HCT116 (cell line): ENCODE measurements at regions not wholly inside any gene's neighbourhood (a gene's known extent, or its start where the extent isn't known, plus 50 kb on each side); places are given as distances from the start of the nearest gene placed in this dataset.

ENCODE experiments used
- ATAC-seq: fragments of 200-7000 bp; cut with Tn5 transposase; 2 replicates; pipeline ENCODE4 v1.9.1; 2020; ENCODE audit warnings: mild to moderate bottlenecking, moderate library complexity
- BruUV-seq: library from RNA; stranded (reverse); fragments of 400-500 nt; replicated peaks from 2 replicates; lab custom pipeline; 2021; lab: Mats Ljungman, UMichigan
- CTCF ChIA-PET: fragments of 300-600 bp; sonication (Branson Sonifier 250); formaldehyde crosslinking; loops from one replicate; lab custom pipeline; 2021; ENCODE audit warnings: antibody characterized with exemption; lab: Charles Lee
- POLR2A ChIA-PET: fragments of 300-600, 350-600 bp; sonication (Branson Sonifier 250); formaldehyde crosslinking; loops from one replicate; lab custom pipeline; 2021; ENCODE audit warnings: antibody characterized with exemption; lab: Charles Lee
- RAD21 ChIA-PET, 2 experiments: fragments of 300-600 bp; sonication (Branson Sonifier 250); formaldehyde crosslinking; loops; one replicate each; lab custom pipeline; 2023; ENCODE audit warnings: low total read pairs in 2 of 2; ENCODE audit not compliant: uncharacterized antibody in 2 of 2, unreplicated experiment in 2 of 2, low non-redundant PET in 1 of 2; lab: Charles Lee
- DNase-seq: peaks from one replicate; pipeline ENCODE4 v3.0.0-alpha.2; 2010; ENCODE audit warnings: low read depth, low spot score
- H2AFZ ChIP-seq: fragments of 200-600 bp; shearing (Covaris generic), sonication (generic); 2 replicates; pipeline ENCODE4 v1.6.1; 2017; ENCODE audit warnings: low read depth, mixed run types, mixed read lengths, antibody characterized with exemption, low read length; ENCODE audit not compliant: poor library complexity, severe bottlenecking
- H3K27ac ChIP-seq: 2 replicates; pipeline ENCODE4 v1.5.1; 2012; ENCODE audit warnings: low read depth, low read length
- H3K27me3 ChIP-seq: fragments of 200-600 bp; sonication (generic); 2 replicates; pipeline ENCODE4 v1.6.1; 2016; ENCODE audit warnings: mixed run types, low read length, mixed read lengths; ENCODE audit not compliant: insufficient read depth
- H3K36me3 ChIP-seq, 2 experiments: fragments of 200-500 bp in 1 of 2; fragments of 200-600 bp in 1 of 2; sonication (Bioruptor generic) in 1 of 2; sonication (generic) in 1 of 2; 2 replicates each; pipeline versions ENCODE4 v1.5.1 to v1.6.1; 2014 to 2016; ENCODE audit warnings: low read length in 2 of 2, inconsistent platforms in 1 of 2, mixed read lengths in 1 of 2, mixed run types in 1 of 2; ENCODE audit not compliant: insufficient read depth in 2 of 2, control insufficient read depth in 1 of 2
- H3K4me1 ChIP-seq, 2 experiments: fragments of 200-600 bp in 1 of 2; sonication (generic) in 1 of 2; 2 replicates each; pipeline versions ENCODE4 v1.5.1 to v1.6.1; 2012 to 2017; ENCODE audit warnings: low read length in 2 of 2, inconsistent platforms in 1 of 2, mild to moderate bottlenecking in 1 of 2, mixed read lengths in 1 of 2, mixed run types in 1 of 2, moderate library complexity in 1 of 2; ENCODE audit not compliant: insufficient read depth in 2 of 2, control insufficient read depth in 1 of 2
- H3K4me2 ChIP-seq: fragments of 200-600 bp; sonication (generic); 2 replicates; pipeline ENCODE4 v1.6.1; 2017; ENCODE audit warnings: mixed run types, low read length, mixed read lengths
- H3K4me3 ChIP-seq, 2 experiments: fragments of 200-600 bp in 1 of 2; sonication (generic) in 1 of 2; replicated peaks in 1 of 2; 2 replicates each; pipeline ENCODE4 v1.5.1; 2011 to 2016; ENCODE audit warnings: low read length in 2 of 2, control low read depth in 1 of 2, low read depth in 1 of 2, mild to moderate bottlenecking in 1 of 2, mixed read lengths in 1 of 2, mixed run types in 1 of 2
- H3K79me2 ChIP-seq: fragments of 200-600 bp; sonication (generic); 2 replicates; pipeline ENCODE4 v1.6.1; 2017; ENCODE audit warnings: mild to moderate bottlenecking, mixed run types, low read length, moderate library complexity, mixed read lengths; ENCODE audit not compliant: insufficient read depth
- H3K9ac ChIP-seq: fragments of 200-600 bp; sonication (generic); 2 replicates; pipeline ENCODE4 v1.6.1; 2016; ENCODE audit warnings: low read length, mixed read lengths
- H3K9me2 ChIP-seq: fragments of 200-600 bp; sonication (generic), shearing (Covaris generic); 2 replicates; pipeline ENCODE4 v1.6.1; 2017; ENCODE audit warnings: mixed run types, mild to moderate bottlenecking, moderate library complexity; ENCODE audit not compliant: insufficient read depth
- H3K9me3 ChIP-seq, 2 experiments: fragments of 200-500 bp in 1 of 2; fragments of 200-600 bp in 1 of 2; sonication (Bioruptor generic) in 1 of 2; sonication (generic) in 1 of 2; 2 replicates each; pipeline ENCODE4 v1.6.1; 2014 to 2017; ENCODE audit warnings: low read length in 2 of 2, mixed read lengths in 2 of 2, inconsistent platforms in 1 of 2, low read depth in 1 of 2, mild to moderate bottlenecking in 1 of 2, mixed run types in 1 of 2, moderate library complexity in 1 of 2; ENCODE audit not compliant: control insufficient read depth in 1 of 2, insufficient read depth in 1 of 2
- H4K20me1 ChIP-seq: fragments of 200-600 bp; sonication (generic), shearing (Covaris generic); 2 replicates; pipeline ENCODE4 v1.6.1; 2017; ENCODE audit warnings: mixed run types, mild to moderate bottlenecking, moderate library complexity; ENCODE audit not compliant: insufficient read depth
- CBX3 ChIP-seq: IDR thresholded peaks from 2 replicates; pipeline ENCODE4 v1.6.1; 2012; ENCODE audit warnings: low read depth
- EGR1 ChIP-seq: IDR thresholded peaks from 2 replicates; pipeline ENCODE4 v1.6.1; 2012; ENCODE audit warnings: low read depth
- ELF1 ChIP-seq: IDR thresholded peaks from 2 replicates; pipeline ENCODE4 v1.6.1; 2012; ENCODE audit warnings: low read depth, borderline replicate concordance
- FOSL1 ChIP-seq: IDR thresholded peaks from 2 replicates; pipeline ENCODE4 v1.6.1; 2012; ENCODE audit warnings: low read depth
- JUND ChIP-seq: IDR thresholded peaks from 2 replicates; pipeline ENCODE4 v1.6.1; 2012
- POLR2AphosphoS5 ChIP-seq: IDR thresholded peaks from 2 replicates; pipeline ENCODE4 v1.6.1; 2011; ENCODE audit warnings: mild to moderate bottlenecking, low read depth, low read length, moderate library complexity
- RAD21 ChIP-seq: IDR thresholded peaks from 2 replicates; pipeline ENCODE4 v1.6.1; 2012; ENCODE audit warnings: low read depth, mild to moderate bottlenecking
- SIN3A ChIP-seq: IDR thresholded peaks from 2 replicates; pipeline ENCODE4 v1.6.1; 2012; ENCODE audit warnings: low read depth
- SP1 ChIP-seq: IDR thresholded peaks from 2 replicates; pipeline ENCODE4 v1.6.1; 2012; ENCODE audit warnings: low read depth
- SRF ChIP-seq: IDR thresholded peaks from 2 replicates; pipeline ENCODE4 v1.6.1; 2012; ENCODE audit warnings: low read depth
- TCF7L2 ChIP-seq: IDR thresholded peaks from 2 replicates; pipeline ENCODE4 v1.7.0; 2011; ENCODE audit warnings: borderline replicate concordance, inconsistent platforms; ENCODE audit not compliant: insufficient read depth, insufficient read length; ENCODE audit errors: extremely low read depth
- YY1 ChIP-seq: IDR thresholded peaks from 2 replicates; pipeline ENCODE4 v1.6.1; 2011; ENCODE audit warnings: low read length, low read depth, moderate library complexity, mild to moderate bottlenecking; ENCODE audit not compliant: insufficient replicate concordance; ENCODE audit errors: extremely low read depth
- ZBTB33 ChIP-seq: IDR thresholded peaks from 2 replicates; pipeline ENCODE4 v1.6.1; 2011; ENCODE audit warnings: mild to moderate bottlenecking, low read length, moderate library complexity; ENCODE audit not compliant: insufficient replicate concordance; ENCODE audit errors: extremely low read depth
- ZFX ChIP-seq: fragments of 450-650 bp; IDR thresholded peaks from 2 replicates; pipeline ENCODE4 v1.6.1; 2017
- ZNF274 ChIP-seq: fragments of 200-500 bp; sonication (Bioruptor generic); IDR thresholded peaks from 2 replicates; pipeline ENCODE4 v1.6.1; 2014; ENCODE audit warnings: mild to moderate bottlenecking, low read depth, low read length, inconsistent platforms
- intact Hi-C: fragments of 100-400 bp; cut with micrococcal nuclease; formaldehyde crosslinking; loops from 2 replicates; pipeline ENCODE4 v1.10.0; 2022
- TF ChIP-seq, protein P1 (sequence below): IDR thresholded peaks from 2 replicates; pipeline ENCODE4 v1.6.1; 2012
- TF ChIP-seq, protein P2 (sequence below): IDR thresholded peaks from 2 replicates; pipeline ENCODE4 v1.6.1; 2012; ENCODE audit warnings: low read depth

- Histone ChIP-seq H3K36me3 (no peaks in the 10 kb centered on the region), H3K4me1 (no peaks in the 10 kb centered on the region), H3K9me3 (peaks cover 0 to 13% of the 10 kb centered on the region in 2 experiments; a peak in 2 of 4 replicates), H3K27ac (no peak overlapping the region), H3K4me2 (no peak overlapping the region), H4K20me1 (no peaks in the 10 kb centered on the region), H3K4me3 (no peak overlapping the region), H2AFZ (no peak overlapping the region), H3K79me2 (no peaks in the 10 kb centered on the region), H3K9ac (no peak overlapping the region), H3K27me3 (no peaks in the 10 kb centered on the region), H3K9me2 (no peaks in the 10 kb centered on the region)
- no peak for DNase-seq
- CTCF ChIA-PET: no interaction called here
- no TSS peak for BruUV-seq
- RAD21 ChIA-PET: no interaction called here
- POLR2A ChIA-PET: no interaction called here
- ATAC-seq: no peak
- intact Hi-C loops: no loop called here
- no peak for TF ChIP-seq TCF7L2
- no peak for TF ChIP-seq FOSL1
- no peak for TF ChIP-seq ELF1
- TF ChIP-seq CBX3: no peak
- TF ChIP-seq SRF: no peak
- no peak for TF ChIP-seq SP1
- no peak for TF ChIP-seq ZFX
Observed at GRCh38 chr11:82059505-82059904, 674.2 kb downstream of the FAM181B start.

DNA sequence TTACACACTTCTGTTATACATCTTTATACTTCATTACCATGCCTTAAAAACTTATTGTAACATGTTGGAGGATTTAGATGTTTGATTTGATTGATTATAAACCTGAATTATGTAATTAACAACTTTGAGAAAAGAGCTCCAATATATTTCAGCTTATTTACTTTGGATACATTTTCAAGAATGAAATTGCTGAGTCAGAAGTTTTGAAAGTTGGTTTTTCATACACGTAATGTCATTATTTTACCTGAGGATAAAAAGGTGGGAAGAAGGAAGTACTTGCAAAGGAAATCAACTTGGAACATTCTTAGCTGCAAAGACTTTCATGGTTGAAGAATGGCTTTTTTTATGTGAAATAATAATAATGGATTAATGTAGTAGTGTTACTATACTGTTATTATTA is 677.2 kb downstream of the FAM181B start:
- POLR2A ChIA-PET: no interaction called here
- Histone ChIP-seq H3K36me3 (no peaks in the 10 kb centered on the region), H3K79me2 (no peaks in the 10 kb centered on the region), H3K9me3 (peaks cover 0 to 15% of the 10 kb centered on the region in 2 experiments; a peak in 1 of 4 replicates), H3K27ac (no peak overlapping the region), H3K4me3 (no peak overlapping the region), H3K9ac (no peak overlapping the region), H3K4me1 (no peaks in the 10 kb centered on the region), H3K9me2 (no peaks in the 10 kb centered on the region), H3K4me2 (no peak overlapping the region), H4K20me1 (no peaks in the 10 kb centered on the region), H3K27me3 (no peaks in the 10 kb centered on the region), H2AFZ (no peak overlapping the region)
- no peak for ATAC-seq
- no peak for DNase-seq
- BruUV-seq: no TSS peak
- intact Hi-C loops: no loop called here
- CTCF ChIA-PET: no interaction called here
- RAD21 ChIA-PET: no interaction called here
- TF ChIP-seq, protein P1, sequence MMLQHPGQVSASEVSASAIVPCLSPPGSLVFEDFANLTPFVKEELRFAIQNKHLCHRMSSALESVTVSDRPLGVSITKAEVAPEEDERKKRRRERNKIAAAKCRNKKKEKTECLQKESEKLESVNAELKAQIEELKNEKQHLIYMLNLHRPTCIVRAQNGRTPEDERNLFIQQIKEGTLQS: no peak
- TF ChIP-seq JUND: no peak
- TF ChIP-seq FOSL1: no peak
- no peak for TF ChIP-seq ZBTB33
- TF ChIP-seq, protein P2, sequence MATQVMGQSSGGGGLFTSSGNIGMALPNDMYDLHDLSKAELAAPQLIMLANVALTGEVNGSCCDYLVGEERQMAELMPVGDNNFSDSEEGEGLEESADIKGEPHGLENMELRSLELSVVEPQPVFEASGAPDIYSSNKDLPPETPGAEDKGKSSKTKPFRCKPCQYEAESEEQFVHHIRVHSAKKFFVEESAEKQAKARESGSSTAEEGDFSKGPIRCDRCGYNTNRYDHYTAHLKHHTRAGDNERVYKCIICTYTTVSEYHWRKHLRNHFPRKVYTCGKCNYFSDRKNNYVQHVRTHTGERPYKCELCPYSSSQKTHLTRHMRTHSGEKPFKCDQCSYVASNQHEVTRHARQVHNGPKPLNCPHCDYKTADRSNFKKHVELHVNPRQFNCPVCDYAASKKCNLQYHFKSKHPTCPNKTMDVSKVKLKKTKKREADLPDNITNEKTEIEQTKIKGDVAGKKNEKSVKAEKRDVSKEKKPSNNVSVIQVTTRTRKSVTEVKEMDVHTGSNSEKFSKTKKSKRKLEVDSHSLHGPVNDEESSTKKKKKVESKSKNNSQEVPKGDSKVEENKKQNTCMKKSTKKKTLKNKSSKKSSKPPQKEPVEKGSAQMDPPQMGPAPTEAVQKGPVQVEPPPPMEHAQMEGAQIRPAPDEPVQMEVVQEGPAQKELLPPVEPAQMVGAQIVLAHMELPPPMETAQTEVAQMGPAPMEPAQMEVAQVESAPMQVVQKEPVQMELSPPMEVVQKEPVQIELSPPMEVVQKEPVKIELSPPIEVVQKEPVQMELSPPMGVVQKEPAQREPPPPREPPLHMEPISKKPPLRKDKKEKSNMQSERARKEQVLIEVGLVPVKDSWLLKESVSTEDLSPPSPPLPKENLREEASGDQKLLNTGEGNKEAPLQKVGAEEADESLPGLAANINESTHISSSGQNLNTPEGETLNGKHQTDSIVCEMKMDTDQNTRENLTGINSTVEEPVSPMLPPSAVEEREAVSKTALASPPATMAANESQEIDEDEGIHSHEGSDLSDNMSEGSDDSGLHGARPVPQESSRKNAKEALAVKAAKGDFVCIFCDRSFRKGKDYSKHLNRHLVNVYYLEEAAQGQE: no peak
- no peak for TF ChIP-seq SIN3A
- TF ChIP-seq ZFX: no peak
- no peak for TF ChIP-seq ZNF274
- no peak for TF ChIP-seq YY1
- TF ChIP-seq SP1: no peak
- no peak for TF ChIP-seq POLR2AphosphoS5
- TF ChIP-seq TCF7L2: no peak
- no peak for TF ChIP-seq RAD21
- no peak for TF ChIP-seq EGR1
